Osteocyte (in vitro differentiated cells): ENCODE measurements at regions not wholly inside any gene's neighbourhood (a gene's known extent, or its start where the extent isn't known, plus 50 kb on each side); places are given as distances from the start of the nearest gene placed in this dataset.

Source experiments
- DNase-seq: peaks from one replicate; pipeline ENCODE4 v3.0.0; 2021; ENCODE audit warnings: mixed read lengths; ENCODE audit not compliant: unreplicated experiment; ENCODE audit errors: extremely low spot score
- H3K27ac Mint-ChIP-seq: one replicate; pipeline ENCODE4 v1.8.0; 2021; ENCODE audit warnings: mild to moderate bottlenecking, mixed read lengths; ENCODE audit not compliant: unreplicated experiment
- H3K27me3 Mint-ChIP-seq: one replicate; pipeline ENCODE4 v1.8.0; 2021; ENCODE audit warnings: mixed read lengths; ENCODE audit not compliant: unreplicated experiment
- H3K36me3 Mint-ChIP-seq: one replicate; pipeline ENCODE4 v1.8.0; 2021; ENCODE audit warnings: mixed read lengths; ENCODE audit not compliant: unreplicated experiment
- H3K4me1 Mint-ChIP-seq: one replicate; pipeline ENCODE4 v1.8.0; 2021; ENCODE audit warnings: mixed read lengths; ENCODE audit not compliant: unreplicated experiment
- H3K4me3 Mint-ChIP-seq: one replicate; pipeline ENCODE4 v1.8.0; 2021; ENCODE audit warnings: mild to moderate bottlenecking, moderate library complexity, mixed read lengths; ENCODE audit not compliant: unreplicated experiment
- H3K9me3 Mint-ChIP-seq: one replicate; pipeline ENCODE4 v1.8.0; 2021; ENCODE audit warnings: mixed read lengths; ENCODE audit not compliant: unreplicated experiment
- CTCF ChIP-seq: fragments of 200-600 bp; sonication (generic); IDR thresholded peaks from 2 replicates; pipeline ENCODE4 v1.5.0; 2021; ENCODE audit warnings: antibody characterized with exemption, mild to moderate bottlenecking, moderate library complexity

GRCh38 chr2:58890865-58891525, 649.9 kb upstream of the FANCL start:
- Mint-ChIP-seq H3K4me3 (no peak overlapping the region), H3K27me3 (peaks cover 4% of the 10 kb centered on the region), H3K9me3 (no peaks in the 10 kb centered on the region), H3K27ac (no peak overlapping the region), H3K4me1 (peaks cover 20% of the 10 kb centered on the region), H3K36me3 (no peaks in the 10 kb centered on the region)
- no peak for TF ChIP-seq CTCF
- no peak for DNase-seq

- no peaks in the 10 kb centered on the region for H3K9me3 Mint-ChIP-seq
- no peak overlapping the region for H3K4me3 Mint-ChIP-seq
- H3K36me3 Mint-ChIP-seq: no peaks in the 10 kb centered on the region
- H3K4me1 Mint-ChIP-seq: no peaks in the 10 kb centered on the region
- no peak for TF ChIP-seq CTCF
- no peak overlapping the region for H3K27ac Mint-ChIP-seq
- peaks cover 6% of the 10 kb centered on the region for H3K27me3 Mint-ChIP-seq
- DNase-seq: no peak
Measured at GRCh38 chr2:58886009-58886408, 644.9 kb upstream of the FANCL start.

- H3K4me1 Mint-ChIP-seq: no peaks in the 10 kb centered on the region
- H3K9me3 Mint-ChIP-seq: no peaks in the 10 kb centered on the region
- no peaks in the 10 kb centered on the region for H3K36me3 Mint-ChIP-seq
- no peak overlapping the region for H3K27ac Mint-ChIP-seq
- H3K4me3 Mint-ChIP-seq: no peak overlapping the region
- H3K27me3 Mint-ChIP-seq: peaks cover 29% of the 10 kb centered on the region
- TF ChIP-seq CTCF: no peak
- DNase-seq: no peak
Measured at GRCh38 chr2:58879834-58880233, 638.7 kb upstream of the FANCL start.

- TF ChIP-seq CTCF: no peak
- Mint-ChIP-seq H3K36me3 (no peaks in the 10 kb centered on the region), H3K4me3 (no peak overlapping the region), H3K4me1 (no peaks in the 10 kb centered on the region), H3K27me3 (peaks cover 27% of the 10 kb centered on the region), H3K9me3 (no peaks in the 10 kb centered on the region), H3K27ac (no peak overlapping the region)
- no peak for DNase-seq
Measured at GRCh38 chr2:58878778-58879177, 637.7 kb upstream of the FANCL start.

- H3K27me3 Mint-ChIP-seq: peaks cover 27% of the 10 kb centered on the region
- no peak overlapping the region for H3K27ac Mint-ChIP-seq
- no peaks in the 10 kb centered on the region for H3K9me3 Mint-ChIP-seq
- no peak overlapping the region for H3K4me3 Mint-ChIP-seq
- no peaks in the 10 kb centered on the region for H3K36me3 Mint-ChIP-seq
- no peak for TF ChIP-seq CTCF
- DNase-seq: no peak
- no peaks in the 10 kb centered on the region for H3K4me1 Mint-ChIP-seq
Measured at GRCh38 chr2:58876126-58876525, 635.0 kb upstream of the FANCL start.
